Loucy (cell line): ENCODE measurements at regions not wholly inside any gene's neighbourhood (a gene's known extent, or its start where the extent isn't known, plus 50 kb on each side); places are given as distances from the start of the nearest gene placed in this dataset.

Experiments
- H2AFZ ChIP-seq: fragments of 200-600 bp; sonication (generic); 2 replicates; pipeline ENCODE4 v1.6.0; 2016; ENCODE audit warnings: antibody characterized with exemption, mild to moderate bottlenecking, low read length, moderate library complexity
- H3F3A ChIP-seq: fragments of 200-600 bp; 2 replicates; pipeline ENCODE4 v1.6.0; 2016; ENCODE audit warnings: antibody characterized with exemption, low read depth, mild to moderate bottlenecking
- H3K27me3 ChIP-seq: fragments of 200-600 bp; sonication (generic); 2 replicates; pipeline ENCODE4 v1.6.1; 2014; ENCODE audit warnings: low read length, mild to moderate bottlenecking; ENCODE audit not compliant: insufficient read depth, poor library complexity, severe bottlenecking
- H3K36me3 ChIP-seq: fragments of 200-600 bp; sonication (generic); 2 replicates; pipeline ENCODE4 v1.6.1; 2016; ENCODE audit warnings: low read length; ENCODE audit not compliant: insufficient read depth
- H3K4me1 ChIP-seq: fragments of 200-600 bp; sonication (generic); 2 replicates; pipeline ENCODE4 v1.5.1; 2014; ENCODE audit warnings: low read length, mild to moderate bottlenecking; ENCODE audit not compliant: insufficient read depth, poor library complexity, severe bottlenecking
- H3K4me2 ChIP-seq: fragments of 200-600 bp; sonication (generic); 2 replicates; pipeline ENCODE4 v1.6.0; 2014; ENCODE audit warnings: antibody characterized with exemption, low read length, low read depth, mild to moderate bottlenecking; ENCODE audit not compliant: poor library complexity, severe bottlenecking
- H3K4me3 ChIP-seq: fragments of 200-600 bp; sonication (generic); 2 replicates; pipeline ENCODE4 v1.5.1; 2014; ENCODE audit warnings: low read length, mild to moderate bottlenecking, mixed read lengths; ENCODE audit not compliant: poor library complexity, severe bottlenecking
- H3K79me2 ChIP-seq: fragments of 200-600 bp; sonication (generic); 2 replicates; pipeline ENCODE4 v1.6.1; 2014; ENCODE audit warnings: low read length; ENCODE audit not compliant: insufficient read depth
- H3K9ac ChIP-seq: fragments of 200-600 bp; sonication (generic); 2 replicates; pipeline ENCODE4 v1.6.0; 2014; ENCODE audit warnings: mild to moderate bottlenecking, low read depth, low read length, moderate library complexity; ENCODE audit not compliant: poor library complexity, severe bottlenecking
- H3K9me2 ChIP-seq: fragments of 200-600 bp; sonication (generic); replicated peaks from 2 replicates; pipeline ENCODE4 v1.6.1; 2016; ENCODE audit warnings: low read depth, low read length, mixed read lengths
- H3K9me3 ChIP-seq: fragments of 200-600 bp; sonication (generic); 2 replicates; pipeline ENCODE4 v1.6.1; 2014; ENCODE audit warnings: mild to moderate bottlenecking, antibody characterized with exemption, low read length, low read depth; ENCODE audit not compliant: insufficient read depth
- H4K20me1 ChIP-seq: fragments of 200-600 bp; sonication (generic); 2 replicates; pipeline ENCODE4 v1.6.0; 2014; ENCODE audit warnings: antibody characterized with exemption, low read length, mild to moderate bottlenecking; ENCODE audit not compliant: insufficient read depth, poor library complexity, severe bottlenecking
- CTCF ChIP-seq: fragments of 200-600 bp; sonication (generic); conservative IDR thresholded peaks from 2 replicates; pipeline ENCODE4 v1.5.1; 2014; ENCODE audit warnings: mild to moderate bottlenecking, antibody characterized with exemption, low read length
- EZH2phosphoT487 ChIP-seq: fragments of 200-600 bp; IDR thresholded peaks from 2 replicates; pipeline ENCODE4 v1.6.1; 2018; ENCODE audit warnings: antibody characterized with exemption, mild to moderate bottlenecking, moderate library complexity, borderline replicate concordance

DNA sequence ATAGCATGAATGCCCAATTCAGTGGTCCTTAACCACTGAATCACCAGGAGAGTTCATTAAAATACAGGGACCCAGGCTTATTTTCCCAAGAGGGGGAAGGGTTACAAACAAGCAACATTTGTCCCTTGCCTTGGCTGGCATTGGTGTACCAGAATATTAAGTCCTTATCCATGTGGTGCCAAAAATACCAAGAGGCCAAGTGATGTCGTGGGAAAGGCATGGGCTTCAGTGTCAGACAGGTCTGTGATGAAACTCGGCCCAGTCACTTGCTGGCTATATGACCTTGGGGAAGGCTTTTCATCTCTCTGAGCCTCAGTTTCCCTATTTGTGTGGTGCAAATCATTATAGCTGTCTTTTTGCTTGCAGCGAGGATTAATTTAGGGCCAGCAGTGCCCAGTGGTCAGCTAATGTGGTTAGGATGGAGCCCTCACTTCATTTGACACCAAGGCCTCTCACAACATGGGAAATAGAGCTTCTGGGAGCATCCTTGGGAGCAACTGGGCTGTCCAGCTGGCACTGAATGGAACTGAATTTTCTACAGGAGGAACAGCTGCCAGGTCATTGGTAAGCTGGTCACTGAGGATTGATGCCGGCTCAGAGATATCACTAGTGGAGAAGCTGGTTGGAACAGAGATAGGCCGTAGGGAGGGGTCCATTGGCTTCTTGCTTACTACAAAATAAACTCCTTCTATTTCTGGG is 77.2 kb upstream of the PPP2R5A start:
- no peak overlapping the region for H2AFZ ChIP-seq
- H3K9me3 ChIP-seq: no peaks in the 10 kb centered on the region
- no peak for TF ChIP-seq CTCF
- H3K9me2 ChIP-seq: no peaks in the 10 kb centered on the region
- H3K4me2 ChIP-seq: no peak overlapping the region
- H3F3A ChIP-seq: no peaks in the 10 kb centered on the region
- H3K4me1 ChIP-seq: no peaks in the 10 kb centered on the region
- H3K36me3 ChIP-seq: no peaks in the 10 kb centered on the region
- H3K27me3 ChIP-seq: no peaks in the 10 kb centered on the region
- no peaks in the 10 kb centered on the region for H3K79me2 ChIP-seq
- H3K4me3 ChIP-seq: no peak overlapping the region
- no peaks in the 10 kb centered on the region for H4K20me1 ChIP-seq
- H3K9ac ChIP-seq: no peak overlapping the region

GRCh38 chr1:212208978-212209644 is 76.1 kb upstream of the PPP2R5A start:
- no peaks in the 10 kb centered on the region for H3K9me2 ChIP-seq
- peaks cover 5% of the 10 kb centered on the region for H3K4me1 ChIP-seq
- no peaks in the 10 kb centered on the region for H4K20me1 ChIP-seq
- H3K4me2 ChIP-seq: no peak overlapping the region
- no peak overlapping the region for H3K4me3 ChIP-seq
- no peaks in the 10 kb centered on the region for H3K36me3 ChIP-seq
- H3F3A ChIP-seq: no peaks in the 10 kb centered on the region
- no peaks in the 10 kb centered on the region for H3K27me3 ChIP-seq
- no peak overlapping the region for H3K9ac ChIP-seq
- no peak overlapping the region for H2AFZ ChIP-seq
- H3K79me2 ChIP-seq: no peaks in the 10 kb centered on the region
- TF ChIP-seq CTCF (no peak), EZH2phosphoT487 (no peak)
- H3K9me3 ChIP-seq: no peaks in the 10 kb centered on the region

GRCh38 chr1:212211371-212211770 is 73.8 kb upstream of the PPP2R5A start:
- TF ChIP-seq CTCF (no peak), EZH2phosphoT487 (no peak)
- Histone ChIP-seq H3K4me2 (no peak overlapping the region), H2AFZ (no peak overlapping the region), H3K79me2 (no peaks in the 10 kb centered on the region), H3K36me3 (no peaks in the 10 kb centered on the region), H3K4me3 (no peak overlapping the region), H3K9ac (no peak overlapping the region), H4K20me1 (no peaks in the 10 kb centered on the region), H3F3A (no peaks in the 10 kb centered on the region), H3K27me3 (no peaks in the 10 kb centered on the region), H3K9me2 (no peaks in the 10 kb centered on the region), H3K9me3 (no peaks in the 10 kb centered on the region), H3K4me1 (peaks cover 16% of the 10 kb centered on the region)
